Lower leg skin (tissue), 3 donors: ENCODE measurements at regions not wholly inside any gene's neighbourhood (a gene's known extent, or its start where the extent isn't known, plus 50 kb on each side); places are given as distances from the start of the nearest gene placed in this dataset.

ENCODE experiments used
- POLR2A ChIP-seq, 2 donors: fragments of 450-650 bp; IDR thresholded peaks; one replicate each; pipeline ENCODE4 v1.6.1; 2016 to 2017; ENCODE audit warnings: antibody characterized with exemption in 2 of 2, mild to moderate bottlenecking in 1 of 2, moderate library complexity in 1 of 2
- TF ChIP-seq, protein P1 (sequence below), 3 donors: fragments of 450-650 bp; IDR thresholded peaks; one replicate each; pipeline ENCODE4 v1.5.1; 2016; ENCODE audit warnings: antibody characterized with exemption in 3 of 3, mild to moderate bottlenecking in 3 of 3, moderate library complexity in 2 of 3

DNA sequence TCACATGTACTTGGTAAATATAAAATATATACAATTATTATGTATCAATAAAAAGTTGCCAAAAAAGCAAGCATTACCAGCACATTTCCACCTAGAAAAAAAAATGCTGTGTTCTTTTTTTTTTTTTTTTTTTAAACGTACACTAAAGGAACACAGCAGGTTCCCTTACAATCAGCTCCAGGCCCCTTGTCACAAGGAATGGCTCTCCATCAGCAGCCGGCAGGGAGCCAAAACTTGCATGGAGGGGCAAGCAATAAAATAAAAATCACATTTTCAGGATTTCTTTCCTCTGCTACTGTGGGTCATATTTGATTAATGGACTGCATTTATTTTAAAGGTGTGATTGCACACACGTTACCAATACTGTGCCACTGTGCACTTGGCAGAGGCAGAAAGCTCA, 460.3 kb downstream of the GPAT3 start:
- TF ChIP-seq, protein P1, sequence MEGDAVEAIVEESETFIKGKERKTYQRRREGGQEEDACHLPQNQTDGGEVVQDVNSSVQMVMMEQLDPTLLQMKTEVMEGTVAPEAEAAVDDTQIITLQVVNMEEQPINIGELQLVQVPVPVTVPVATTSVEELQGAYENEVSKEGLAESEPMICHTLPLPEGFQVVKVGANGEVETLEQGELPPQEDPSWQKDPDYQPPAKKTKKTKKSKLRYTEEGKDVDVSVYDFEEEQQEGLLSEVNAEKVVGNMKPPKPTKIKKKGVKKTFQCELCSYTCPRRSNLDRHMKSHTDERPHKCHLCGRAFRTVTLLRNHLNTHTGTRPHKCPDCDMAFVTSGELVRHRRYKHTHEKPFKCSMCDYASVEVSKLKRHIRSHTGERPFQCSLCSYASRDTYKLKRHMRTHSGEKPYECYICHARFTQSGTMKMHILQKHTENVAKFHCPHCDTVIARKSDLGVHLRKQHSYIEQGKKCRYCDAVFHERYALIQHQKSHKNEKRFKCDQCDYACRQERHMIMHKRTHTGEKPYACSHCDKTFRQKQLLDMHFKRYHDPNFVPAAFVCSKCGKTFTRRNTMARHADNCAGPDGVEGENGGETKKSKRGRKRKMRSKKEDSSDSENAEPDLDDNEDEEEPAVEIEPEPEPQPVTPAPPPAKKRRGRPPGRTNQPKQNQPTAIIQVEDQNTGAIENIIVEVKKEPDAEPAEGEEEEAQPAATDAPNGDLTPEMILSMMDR (IDR thresholded peaks at IDR 0.05) = no peak
- no peak for TF ChIP-seq POLR2A (IDR thresholded peaks at IDR 0.05)
